NCI-H1417 (cell line): ENCODE measurements at regions not wholly inside any gene's neighbourhood (a gene's known extent, or its start where the extent isn't known, plus 50 kb on each side); places are given as distances from the start of the nearest gene placed in this dataset.
"Not testable (repeated sequence)": the region's sequence is repeated elsewhere in the genome, so short reads cannot be mapped to it uniquely, and the experiment has no call there.

Experiments
- DNase-seq, 3 experiments: peaks; one replicate each; lab custom pipeline; 2025; lab: John Stamatoyannopoulos, UW

DNA sequence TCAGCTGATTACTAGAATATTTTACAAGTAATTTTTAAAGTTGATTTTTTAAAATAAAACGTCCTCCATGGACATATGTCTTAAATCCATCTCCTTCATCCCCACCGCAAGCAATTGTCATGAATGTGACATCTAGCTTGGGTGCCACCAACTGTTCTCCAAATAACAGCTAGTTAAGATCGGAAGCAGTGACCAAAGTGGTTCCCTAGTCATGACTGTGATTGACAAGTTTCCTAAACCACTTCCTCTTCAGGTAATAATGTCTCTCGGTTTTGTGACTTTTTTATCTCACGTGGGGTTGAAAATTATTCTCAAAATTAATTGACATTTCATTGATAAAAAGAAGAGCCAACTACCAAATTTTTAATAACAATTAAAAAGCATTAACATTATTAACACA lies 135.3 kb upstream of the MIR17HG start:
- DNase-seq: no peak

DNA sequence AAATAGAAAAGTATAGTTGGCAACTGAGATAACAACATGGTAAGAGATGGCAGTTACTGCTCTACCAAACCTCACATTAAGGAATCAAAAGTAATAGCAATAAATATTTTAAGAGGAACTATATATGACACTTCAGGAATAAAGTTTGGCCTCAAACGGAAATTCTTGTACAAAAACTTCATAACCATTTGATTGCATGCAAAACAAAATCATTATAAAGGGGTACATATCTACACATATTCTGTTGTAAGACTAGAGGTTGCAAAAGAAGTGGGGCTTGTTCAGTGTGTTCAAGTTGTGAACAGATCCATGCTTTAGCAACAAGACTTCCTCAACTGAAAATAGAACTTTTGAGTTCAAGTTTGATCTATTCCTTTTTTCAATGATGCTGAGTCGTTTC lies 133.5 kb upstream of the MIR17HG start:
- DNase-seq: no peak

DNA sequence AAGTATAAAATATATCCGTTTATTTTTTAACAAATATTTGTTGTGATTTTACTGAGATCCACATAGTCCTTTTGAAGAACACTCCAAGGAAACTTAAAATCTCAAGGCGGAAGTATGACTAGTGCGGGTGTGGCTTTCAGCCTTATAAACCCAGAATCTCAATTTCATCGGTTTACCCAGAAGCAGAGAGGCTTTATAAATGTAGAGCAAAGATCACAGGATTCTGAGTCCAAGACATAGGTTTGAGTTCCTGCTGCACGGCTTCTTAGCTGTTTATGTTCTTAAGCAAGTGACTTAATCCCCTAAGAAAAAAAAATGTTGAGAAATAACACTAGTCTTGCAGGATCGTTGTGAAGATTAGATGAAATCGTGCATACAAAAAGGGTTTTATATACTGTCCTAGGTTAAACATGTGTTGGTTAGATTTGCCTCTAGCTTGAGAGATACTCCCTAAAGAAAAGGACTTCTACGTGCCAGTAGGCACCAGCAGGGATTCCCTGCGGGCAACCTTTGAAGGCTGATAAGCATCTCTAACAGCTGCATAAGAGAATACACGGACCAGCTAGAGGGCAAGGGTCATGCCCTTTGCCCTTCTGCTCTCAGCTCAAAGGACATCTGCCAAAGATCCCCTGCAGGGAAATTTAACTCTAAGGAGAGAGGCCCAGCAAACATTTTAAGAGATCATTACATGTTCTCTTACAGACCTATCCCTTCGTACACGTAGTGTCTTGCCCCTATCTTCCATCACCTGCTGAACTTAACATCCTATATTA lies 130.4 kb upstream of the MIR17HG start:
- no peak for DNase-seq

DNA sequence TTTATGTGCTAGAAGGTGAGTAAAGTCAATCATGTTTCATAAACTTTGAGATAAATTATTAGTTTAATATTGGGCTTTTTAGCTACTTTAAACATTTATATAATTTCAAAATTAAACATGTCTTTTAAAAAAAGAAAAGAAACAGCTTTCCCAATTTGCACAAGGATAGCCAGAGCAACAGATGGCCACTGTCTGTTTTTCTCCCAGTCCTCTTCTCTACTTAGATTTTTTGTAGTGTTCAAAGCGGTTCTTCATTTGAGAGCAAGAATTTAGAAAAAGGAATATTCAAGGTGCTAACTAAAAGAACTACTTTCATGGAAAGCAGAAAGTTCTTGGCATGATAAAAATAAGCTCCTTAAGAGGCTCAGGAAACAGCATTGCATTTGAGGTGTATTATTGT lies 128.3 kb upstream of the MIR17HG start:
- DNase-seq: no peak

DNA sequence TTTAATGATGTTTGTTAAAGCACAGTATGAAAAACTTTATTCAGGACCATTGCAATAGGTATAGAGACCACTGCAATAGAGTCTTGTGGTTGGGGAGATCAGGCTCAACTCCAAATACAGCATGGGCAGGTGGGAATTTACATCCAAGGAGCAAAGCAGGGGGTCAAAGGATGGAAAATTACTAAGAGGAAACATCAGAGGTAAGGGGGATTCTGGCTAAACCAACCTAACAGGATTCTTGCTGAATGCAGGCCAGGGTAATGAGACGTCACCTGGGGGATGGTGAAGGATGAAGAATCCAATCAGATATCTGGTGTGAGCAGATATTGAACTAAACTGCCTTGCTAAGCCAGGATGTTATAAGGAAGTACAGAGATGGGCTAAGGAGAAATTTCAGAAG lies 126.6 kb upstream of the MIR17HG start:
- DNase-seq: no peak

DNA sequence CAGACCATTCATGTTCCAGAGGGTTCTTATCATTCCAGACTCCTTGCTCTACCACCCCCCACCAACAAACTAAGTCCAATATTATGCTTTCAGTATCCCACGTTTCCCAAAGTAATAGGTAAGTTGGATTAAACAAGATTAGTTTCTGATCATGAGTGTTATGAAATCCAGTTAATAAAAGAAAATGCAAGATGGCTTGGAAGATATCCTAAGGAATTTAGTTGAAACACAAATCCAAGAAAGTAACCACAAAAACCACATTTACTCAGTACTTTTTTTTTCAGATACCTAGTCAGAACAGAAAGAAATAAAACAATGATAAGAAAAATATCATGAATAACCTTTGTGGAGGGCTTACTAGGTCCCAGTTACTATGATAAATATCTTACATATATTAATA lies 119.4 kb upstream of the MIR17HG start:
- DNase-seq: no peak

DNA sequence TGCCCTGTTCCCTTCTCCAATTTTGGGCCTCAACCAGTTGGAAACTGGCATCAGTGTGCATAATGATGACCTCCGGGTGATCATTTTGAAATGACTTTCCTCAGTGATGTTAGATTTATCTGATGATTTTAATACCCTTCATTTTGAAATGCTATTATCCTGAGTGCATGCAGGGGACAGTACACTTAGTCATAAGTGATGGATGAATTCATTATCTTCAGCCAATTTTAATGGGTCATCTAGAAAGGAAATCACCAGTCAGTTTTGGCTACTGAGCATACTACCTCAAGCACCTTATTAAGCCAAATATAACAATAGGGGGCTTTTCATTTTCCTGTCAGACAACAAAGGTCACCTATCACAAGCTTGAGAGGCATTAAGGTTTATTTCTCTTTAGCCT lies 118.5 kb upstream of the MIR17HG start:
- DNase-seq: peak in 2 of 3 experiments; percentile 31 to 77

DNA sequence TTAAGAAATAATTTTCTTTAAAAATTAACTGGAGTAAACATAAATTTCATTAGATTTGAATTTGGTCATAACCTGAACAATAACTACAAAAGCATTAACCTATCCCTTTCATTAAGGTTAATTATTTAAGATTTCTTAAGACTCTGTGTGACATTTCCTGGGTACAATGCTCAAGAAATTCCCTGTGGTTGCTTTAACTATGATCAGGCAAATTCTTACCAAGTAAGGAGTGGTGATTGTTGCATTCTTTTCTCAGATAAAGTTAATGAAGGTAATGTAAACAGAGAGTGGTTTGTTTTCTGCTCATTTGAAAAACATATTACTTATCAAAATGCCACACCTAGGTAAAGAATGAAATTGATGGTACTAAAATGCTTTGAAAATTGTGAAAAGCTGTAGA lies 114.8 kb upstream of the MIR17HG start:
- DNase-seq: no peak

DNA sequence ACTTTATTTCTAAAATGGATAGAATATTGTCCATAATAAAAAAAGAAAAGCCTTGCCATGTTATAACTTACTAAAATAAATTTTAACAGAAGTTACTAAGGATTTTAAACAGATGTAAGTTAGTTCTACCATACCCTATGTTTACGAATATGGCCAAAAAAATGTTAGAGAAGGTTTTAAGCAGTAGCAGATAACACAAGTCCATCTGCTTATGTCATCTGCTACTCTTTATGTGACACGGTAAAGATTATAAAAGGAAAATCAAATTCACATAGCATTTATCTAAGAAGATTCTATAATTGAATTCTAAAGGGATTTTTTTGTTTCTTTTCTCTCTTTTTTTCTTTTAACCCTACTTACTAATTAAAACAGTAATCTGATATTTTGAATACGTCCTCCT lies 114.2 kb upstream of the MIR17HG start:
- DNase-seq: no peak

DNA sequence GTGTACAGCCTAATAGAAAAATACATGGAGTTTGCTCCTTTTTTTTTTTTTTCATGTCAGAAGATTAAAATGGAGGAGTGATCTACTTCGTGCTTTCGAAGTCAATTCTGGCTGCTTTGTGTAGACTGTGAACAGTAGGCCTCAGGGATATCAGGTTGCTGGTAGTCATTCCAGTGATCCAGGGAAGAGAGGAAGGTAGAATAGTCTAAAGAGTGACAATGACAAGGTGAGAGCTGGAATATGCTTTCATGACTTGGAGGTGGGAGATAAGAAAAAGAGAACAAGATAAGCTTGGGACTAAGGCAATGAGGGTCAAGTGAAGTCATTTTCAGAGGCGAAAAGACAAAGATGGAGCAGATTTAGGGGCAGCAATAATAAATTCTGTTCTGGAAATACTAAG lies 111.3 kb upstream of the MIR17HG start:
- no peak for DNase-seq

DNA sequence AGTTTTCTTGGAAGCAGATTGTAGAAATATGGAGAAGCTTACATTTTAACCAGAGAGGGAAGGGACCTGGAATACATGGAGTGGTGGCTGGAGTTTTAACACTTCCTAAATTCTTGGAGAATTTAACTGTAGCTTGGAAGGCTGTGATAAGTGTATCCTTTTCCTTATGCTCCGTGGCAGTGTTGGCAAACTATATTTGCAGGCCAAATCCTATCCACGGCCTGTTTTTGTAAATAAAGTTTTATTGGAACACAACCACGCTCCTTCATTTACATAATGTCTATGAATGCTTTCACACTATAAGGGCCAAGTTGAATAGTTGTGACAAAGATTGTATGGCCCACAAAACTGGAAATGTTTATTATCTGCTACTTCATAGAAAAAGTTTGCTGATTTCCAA lies 110.6 kb upstream of the MIR17HG start:
- no peak for DNase-seq

DNA sequence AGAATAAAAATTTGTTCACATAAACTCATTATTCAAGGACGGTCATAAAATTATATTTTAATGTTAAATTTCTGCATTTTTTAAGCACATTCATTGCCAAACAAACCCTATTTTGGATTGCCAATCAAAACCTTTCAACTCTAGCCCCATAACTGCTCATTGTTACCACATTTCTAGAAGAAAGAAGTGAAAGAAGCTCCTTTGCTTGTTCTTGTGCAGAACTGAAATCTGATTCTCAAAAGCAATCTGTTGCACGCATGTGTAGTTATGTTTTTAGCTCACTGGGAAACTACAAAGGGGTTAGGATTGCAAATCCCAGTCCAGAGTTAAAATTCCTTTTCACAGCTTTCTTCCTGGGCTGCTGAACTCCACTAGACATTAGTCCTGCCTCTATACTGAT lies 109.5 kb upstream of the MIR17HG start:
- DNase-seq: no peak

DNA sequence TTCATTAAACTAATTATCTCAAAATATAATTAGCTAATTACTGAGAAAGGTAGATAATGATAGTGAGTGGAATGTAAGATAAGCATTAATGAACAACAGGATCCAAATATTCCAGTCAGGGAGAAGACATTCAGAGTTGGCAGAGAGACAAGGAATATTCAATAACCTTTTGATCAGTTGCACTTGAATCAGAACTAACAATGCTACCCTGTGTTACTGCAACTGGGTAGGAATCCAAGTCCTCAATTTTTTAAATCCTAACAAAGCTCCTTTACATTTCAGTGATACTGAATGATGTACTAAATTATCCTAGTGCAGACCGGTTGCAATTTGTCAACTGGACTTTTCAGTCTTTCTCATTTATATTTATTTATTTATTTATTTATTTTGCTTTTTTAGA lies 107.1 kb upstream of the MIR17HG start:
- DNase-seq: no peak

DNA sequence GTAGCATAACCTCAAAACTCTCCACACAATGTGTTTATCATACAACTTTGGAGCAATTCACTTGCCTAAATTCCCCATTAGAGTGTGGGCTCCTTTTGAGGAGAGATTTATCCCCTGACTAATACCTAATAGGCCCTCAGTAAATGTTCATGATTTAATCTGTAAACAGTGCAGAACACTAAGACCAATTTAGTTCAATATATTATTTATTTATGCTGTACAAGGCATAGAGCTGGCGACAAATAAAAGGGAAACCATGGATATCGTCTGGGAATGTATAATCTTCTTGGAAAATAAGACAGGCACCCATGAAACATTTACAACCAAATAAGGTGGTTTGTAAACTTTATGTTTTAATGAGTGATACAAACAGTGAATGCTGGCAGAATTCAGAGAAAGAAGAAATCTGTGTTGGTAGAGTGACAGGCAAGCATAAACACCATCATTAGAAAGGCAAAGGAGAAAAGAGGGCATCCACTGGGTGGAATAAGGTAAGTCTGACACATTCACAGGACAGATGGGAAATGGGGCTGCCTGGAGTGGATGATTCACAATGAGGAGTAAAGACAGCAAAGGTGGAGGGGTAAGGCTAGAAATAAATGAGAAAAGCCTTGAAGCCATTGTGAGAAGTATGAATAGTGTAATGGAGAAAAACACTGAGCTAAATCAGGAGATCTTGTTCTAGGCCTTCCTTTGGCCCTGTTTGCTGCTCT lies 106.1 kb upstream of the MIR17HG start:
- no peak for DNase-seq

DNA sequence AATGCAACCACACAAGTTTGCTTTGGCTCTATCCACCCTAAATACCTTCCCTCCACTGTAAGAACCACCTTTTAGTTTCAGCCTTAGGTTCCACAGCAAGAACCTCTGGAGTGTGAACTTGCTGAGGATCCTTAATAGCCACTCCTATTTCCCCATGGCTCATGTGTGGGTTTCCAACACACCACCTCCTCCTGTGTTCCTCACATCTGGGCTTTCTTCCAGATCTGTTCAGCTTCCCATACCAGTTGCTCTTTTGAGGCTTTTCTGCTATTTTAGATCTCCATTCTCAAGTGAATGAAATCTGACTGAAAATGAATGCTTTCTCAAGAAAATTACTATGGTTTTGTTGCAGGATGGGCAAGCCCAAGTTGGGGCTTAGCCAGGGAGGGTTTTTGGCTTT lies 104.8 kb upstream of the MIR17HG start:
- DNase-seq: no peak

DNA sequence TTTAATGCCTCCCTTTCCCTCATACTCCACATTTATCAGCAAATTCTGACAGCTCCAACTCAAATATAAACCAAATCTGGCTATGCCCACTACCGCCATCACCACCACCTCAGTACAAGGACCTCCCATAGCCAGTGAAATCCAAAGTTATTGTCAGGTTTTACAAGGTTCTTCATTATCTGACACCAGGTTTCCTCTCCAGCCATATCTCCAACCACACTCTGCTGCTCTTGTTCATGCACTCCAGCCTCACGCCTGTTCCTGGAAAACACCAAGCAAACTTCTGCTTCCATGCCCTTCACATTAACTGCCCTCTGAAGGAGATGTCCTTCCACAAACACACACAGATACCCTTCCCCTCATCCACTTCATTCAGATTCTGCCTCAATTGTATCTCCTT lies 102.2 kb upstream of the MIR17HG start:
- DNase-seq: no peak

DNA sequence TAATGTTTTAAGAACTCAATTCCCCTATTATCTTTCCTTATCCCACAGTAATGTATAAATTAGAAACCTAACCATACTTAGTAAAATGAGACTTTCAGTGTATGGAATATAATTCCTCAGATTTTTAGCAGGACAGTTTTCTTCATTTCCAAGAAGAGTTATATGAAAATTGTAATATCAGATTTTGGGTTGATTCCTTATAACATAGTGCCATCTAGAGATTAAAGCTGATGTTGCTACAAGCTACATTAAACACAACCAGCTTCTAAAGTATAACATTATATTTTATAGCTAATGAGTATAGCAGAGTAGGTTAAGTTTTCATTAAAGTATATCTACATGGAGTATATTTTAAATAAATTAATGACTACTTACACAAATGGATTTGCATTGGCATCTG lies 99.7 kb upstream of the MIR17HG start:
- peak in 1 of 3 experiments; percentile 63 for DNase-seq

DNA sequence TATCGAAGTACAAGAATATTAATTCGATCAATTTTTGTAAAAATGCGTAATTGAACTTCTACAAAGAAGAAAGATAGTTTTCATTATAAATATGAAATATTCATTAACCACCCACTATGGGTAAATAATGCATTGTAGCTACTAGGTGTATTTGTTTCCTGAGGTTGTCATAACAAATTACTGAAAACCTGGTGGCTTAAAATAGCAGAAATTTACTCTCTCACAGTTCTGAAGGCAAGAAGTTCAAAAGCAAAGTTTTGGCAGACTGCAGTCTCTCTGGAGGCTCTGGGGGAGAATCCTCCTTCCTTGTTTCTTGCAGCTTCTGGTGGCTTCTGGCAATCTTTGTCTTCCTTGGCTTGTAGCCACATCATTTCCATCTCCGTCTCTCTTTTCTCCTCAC lies 99.2 kb upstream of the MIR17HG start:
- DNase-seq: no peak

DNA sequence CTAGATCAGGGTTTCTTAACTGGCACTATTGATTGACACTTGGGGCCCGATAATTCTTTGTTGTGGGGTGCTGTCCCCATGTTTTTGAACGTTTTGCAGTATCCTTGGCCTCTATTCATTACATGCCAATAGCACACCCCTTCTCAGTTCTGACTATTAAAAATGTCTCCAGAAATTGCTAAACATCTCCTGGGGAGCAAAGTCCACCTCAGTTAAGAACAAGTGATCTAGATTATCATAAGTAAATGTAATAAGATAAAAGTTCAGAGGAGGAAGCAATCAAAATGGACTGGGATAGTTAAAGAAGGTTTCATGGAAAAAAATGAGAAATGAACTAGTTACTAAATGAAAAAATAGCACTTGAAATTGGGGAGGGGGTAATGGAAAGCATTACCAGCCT lies 98.1 kb upstream of the MIR17HG start:
- DNase-seq: no peak

DNA sequence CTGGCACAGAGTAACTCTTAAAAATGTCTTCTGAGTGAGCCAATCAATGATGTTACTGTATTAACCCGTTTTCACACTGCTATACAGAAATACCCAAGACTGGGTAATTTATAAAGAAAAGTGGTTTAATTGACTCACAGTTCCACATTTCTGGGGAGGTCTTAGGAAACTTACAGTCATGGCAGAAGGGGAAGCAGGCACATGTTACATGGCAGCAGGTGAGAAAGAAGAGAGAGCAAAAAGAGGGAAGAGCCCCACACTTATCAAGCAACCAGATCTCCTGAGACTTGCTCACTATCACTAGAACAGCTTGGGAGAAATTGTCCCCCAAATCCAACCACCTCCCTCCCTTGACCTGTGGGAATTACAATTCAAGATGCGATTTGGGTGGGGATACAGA lies 97.6 kb upstream of the MIR17HG start:
- no peak for DNase-seq

DNA sequence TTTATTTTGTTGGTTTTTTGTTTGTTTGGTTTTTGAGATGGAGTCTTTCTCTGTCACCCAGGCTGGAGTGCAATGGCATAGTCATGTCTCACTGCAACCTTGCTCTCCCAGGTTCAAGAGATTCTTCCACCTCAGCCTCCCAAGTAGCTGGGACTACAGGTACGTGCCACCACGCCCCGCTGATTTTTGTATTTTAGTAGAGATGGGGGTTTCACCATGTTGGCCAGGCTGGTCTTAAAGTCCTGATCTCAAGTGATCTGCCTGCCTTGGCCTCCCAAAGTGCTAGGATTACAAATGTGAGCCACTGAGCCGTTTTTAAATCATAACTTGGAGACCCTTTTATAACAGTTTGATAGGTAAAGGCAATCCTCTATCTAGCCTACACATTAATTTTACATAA lies 95.9 kb upstream of the MIR17HG start:
- not testable (repeated sequence) for DNase-seq

DNA sequence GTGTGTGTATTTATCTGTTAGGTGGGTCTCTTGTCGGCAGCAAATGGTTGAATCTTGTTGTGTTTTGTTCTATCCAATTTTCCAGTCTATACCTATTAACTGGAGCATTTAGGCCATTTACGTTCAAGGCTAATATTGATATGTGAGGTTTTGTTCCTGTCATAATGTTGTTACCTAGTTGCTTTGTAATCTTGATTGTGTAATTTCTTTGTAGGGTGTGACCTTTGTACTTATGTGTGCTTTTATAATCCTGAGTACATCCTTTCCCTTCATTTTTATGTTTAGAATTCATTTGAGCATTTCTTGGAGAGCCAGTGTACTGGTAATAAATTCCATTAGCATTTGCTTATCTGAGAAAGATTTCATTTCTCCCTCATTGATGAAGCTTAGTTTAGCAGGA lies 83.0 kb upstream of the MIR17HG start:
- DNase-seq: no peak

DNA sequence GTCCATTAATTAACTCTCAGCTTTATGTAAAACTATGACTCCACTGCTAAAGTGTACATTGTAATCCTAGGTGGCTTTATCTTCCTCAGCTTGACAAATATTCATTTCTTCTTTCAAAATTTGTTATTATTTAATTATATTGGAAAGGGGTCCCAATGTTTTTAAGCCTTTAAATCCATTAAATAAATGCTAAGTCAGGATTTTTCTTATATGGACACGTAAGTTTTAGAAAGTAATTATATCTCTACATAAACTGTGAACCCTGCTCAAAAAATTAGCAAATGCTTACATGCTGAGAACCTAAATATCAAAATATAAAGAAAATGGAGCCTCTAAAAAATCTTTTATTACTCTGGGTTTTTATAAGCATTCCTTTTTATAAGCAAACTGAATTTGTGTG lies 78.2 kb upstream of the MIR17HG start:
- no peak for DNase-seq

DNA sequence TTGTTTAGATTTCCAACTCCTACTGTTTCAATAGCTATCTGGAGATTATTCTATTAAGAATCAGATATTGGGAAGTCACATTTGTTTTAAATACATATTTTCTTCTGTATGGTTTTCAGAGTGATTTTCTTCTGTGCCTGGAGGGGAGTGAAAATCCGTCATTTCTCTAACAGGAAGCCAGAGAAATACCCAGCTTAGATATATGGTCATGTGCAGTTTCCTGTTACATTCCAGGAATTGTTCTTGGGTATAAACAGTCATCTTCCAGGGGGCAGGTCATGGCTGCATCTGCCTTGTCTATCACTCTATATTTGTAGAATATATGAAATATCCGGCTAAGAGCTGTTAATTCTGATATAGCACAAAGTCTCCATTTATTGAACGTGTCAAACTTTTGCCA lies 77.5 kb upstream of the MIR17HG start:
- DNase-seq: no peak
